Tibial nerve (tissue), 3 donors: ENCODE measurements at regions not wholly inside any gene's neighbourhood (a gene's known extent, or its start where the extent isn't known, plus 50 kb on each side); places are given as distances from the start of the nearest gene placed in this dataset.

ENCODE experiments used
- POLR2A ChIP-seq, 2 donors: fragments of 450-650 bp; IDR thresholded peaks; one replicate each; pipeline ENCODE4 v1.6.1; 2017; ENCODE audit warnings: antibody characterized with exemption in 2 of 2, mild to moderate bottlenecking in 2 of 2, moderate library complexity in 2 of 2
- TF ChIP-seq, protein P1 (sequence below), 5 experiments: fragments of 200-600 bp in 3 of 5; fragments of 450-650 bp in 2 of 5; sonication (generic) in 3 of 5; IDR thresholded peaks; one replicate each; pipeline ENCODE4 v1.5.1; 2016 to 2019; ENCODE audit warnings: antibody characterized with exemption in 5 of 5, mild to moderate bottlenecking in 3 of 5, moderate library complexity in 2 of 5

DNA sequence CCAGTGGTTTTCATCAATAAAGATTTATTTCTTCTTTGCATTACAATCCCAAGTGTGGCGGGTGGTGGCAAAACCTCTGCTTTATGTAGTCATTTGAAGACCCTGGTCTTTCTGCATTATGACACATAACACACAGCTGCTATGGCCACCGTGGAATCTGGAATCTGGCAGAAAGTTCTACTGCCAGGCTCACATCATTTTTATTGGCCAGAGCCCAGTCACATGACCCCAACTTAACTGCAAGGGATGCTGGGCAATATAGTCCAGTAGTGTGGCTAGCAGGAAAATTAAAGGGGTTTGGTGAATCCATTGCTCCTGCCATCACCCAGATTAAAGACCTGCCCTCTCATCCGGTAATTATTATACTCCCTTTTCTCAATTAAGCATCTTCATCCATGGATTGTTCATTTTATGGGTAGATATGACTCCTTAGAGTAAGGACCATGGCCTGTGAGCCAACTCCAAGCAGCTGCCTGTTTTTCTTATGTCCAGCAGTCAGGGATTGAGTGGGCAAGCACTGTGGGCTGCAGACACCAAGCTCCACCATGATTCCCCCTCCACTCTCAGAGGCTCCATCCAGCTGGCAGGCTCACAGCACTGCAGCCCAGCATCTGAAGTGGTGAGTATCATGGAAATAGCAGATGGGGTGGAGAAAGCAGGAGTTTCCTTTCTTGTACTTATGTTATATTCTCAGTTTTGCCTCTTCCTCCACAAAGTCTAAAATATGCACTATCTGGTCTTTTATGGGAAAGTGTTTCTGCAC, 1030.7 kb downstream of the AACS start:
- no peak for TF ChIP-seq POLR2A (IDR thresholded peaks at IDR 0.05)
- TF ChIP-seq, protein P1, sequence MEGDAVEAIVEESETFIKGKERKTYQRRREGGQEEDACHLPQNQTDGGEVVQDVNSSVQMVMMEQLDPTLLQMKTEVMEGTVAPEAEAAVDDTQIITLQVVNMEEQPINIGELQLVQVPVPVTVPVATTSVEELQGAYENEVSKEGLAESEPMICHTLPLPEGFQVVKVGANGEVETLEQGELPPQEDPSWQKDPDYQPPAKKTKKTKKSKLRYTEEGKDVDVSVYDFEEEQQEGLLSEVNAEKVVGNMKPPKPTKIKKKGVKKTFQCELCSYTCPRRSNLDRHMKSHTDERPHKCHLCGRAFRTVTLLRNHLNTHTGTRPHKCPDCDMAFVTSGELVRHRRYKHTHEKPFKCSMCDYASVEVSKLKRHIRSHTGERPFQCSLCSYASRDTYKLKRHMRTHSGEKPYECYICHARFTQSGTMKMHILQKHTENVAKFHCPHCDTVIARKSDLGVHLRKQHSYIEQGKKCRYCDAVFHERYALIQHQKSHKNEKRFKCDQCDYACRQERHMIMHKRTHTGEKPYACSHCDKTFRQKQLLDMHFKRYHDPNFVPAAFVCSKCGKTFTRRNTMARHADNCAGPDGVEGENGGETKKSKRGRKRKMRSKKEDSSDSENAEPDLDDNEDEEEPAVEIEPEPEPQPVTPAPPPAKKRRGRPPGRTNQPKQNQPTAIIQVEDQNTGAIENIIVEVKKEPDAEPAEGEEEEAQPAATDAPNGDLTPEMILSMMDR (IDR thresholded peaks at IDR 0.05) = no peak
